ENCODE measurements at regions not wholly inside any gene's neighbourhood (a gene's known extent, or its start where the extent isn't known, plus 50 kb on each side); places are given as distances from the start of the nearest gene placed in this dataset.
"Not testable (repeated sequence)": the region's sequence is repeated elsewhere in the genome, so short reads cannot be mapped to it uniquely, and the experiment has no call there.

DNA sequence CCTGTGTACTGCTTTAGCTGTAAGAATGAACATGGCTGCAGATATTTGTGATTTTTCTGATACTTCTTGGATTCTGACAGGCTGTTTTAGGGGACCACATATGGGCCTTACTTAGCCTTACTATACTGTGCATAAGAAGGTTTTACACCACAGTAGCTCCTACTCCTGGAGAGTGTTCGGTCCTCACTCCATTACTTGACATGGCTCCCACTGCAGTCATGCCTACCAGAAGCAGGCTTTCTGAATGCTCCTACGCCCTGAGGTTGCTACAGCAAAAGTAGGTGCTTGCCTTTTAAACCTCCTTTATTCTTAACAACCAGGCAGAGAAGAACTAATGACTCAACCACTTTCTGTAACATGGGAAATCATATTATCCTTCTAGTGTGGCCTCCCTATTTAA, 125.2 kb upstream of the MAP2 start:
- Histone ChIP-seq H3K4me3 (no peak overlapping the region), H3K27me3 (no peaks in the 10 kb centered on the region), H3K9me3 (no peaks in the 10 kb centered on the region), H3K27ac (no peak overlapping the region), H3K4me1 (no peaks in the 10 kb centered on the region), H3K36me3 (ENCODE audit: low read depth, missing control alignments) (no peaks in the 10 kb centered on the region)
- no peak for DNase-seq
- 85 to 97% methylated on average over 2 of the region's 2 CpGs for WGBS, 2 donors
- TF ChIP-seq POLR2A (IDR thresholded peaks at IDR 0.05): no peak
- TF ChIP-seq, protein P1, sequence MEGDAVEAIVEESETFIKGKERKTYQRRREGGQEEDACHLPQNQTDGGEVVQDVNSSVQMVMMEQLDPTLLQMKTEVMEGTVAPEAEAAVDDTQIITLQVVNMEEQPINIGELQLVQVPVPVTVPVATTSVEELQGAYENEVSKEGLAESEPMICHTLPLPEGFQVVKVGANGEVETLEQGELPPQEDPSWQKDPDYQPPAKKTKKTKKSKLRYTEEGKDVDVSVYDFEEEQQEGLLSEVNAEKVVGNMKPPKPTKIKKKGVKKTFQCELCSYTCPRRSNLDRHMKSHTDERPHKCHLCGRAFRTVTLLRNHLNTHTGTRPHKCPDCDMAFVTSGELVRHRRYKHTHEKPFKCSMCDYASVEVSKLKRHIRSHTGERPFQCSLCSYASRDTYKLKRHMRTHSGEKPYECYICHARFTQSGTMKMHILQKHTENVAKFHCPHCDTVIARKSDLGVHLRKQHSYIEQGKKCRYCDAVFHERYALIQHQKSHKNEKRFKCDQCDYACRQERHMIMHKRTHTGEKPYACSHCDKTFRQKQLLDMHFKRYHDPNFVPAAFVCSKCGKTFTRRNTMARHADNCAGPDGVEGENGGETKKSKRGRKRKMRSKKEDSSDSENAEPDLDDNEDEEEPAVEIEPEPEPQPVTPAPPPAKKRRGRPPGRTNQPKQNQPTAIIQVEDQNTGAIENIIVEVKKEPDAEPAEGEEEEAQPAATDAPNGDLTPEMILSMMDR (IDR thresholded peaks at IDR 0.05): no peak
- intact Hi-C loops (cut with DNase I; ENCODE audit: low total_unique reads): no loop called here

DNA sequence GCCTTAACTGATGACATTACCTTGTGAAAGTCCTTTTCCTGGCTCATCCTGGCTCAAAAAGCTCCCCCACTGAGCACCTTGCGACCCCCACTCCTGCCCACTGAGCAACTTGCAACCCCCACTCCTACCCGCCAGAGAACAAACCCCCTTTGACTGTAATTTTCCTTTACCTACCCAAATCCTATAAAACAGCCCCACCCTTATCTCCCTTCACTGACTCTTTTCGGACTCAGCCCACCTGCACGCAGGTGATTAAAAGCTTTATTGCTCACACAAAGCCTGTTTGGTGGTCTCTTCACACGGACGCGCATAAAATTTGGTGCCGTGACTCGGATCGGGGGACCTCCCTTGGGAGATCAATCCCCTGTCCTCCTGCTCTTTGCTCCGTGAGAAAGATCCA, 124.4 kb upstream of the MAP2 start:
- intact Hi-C loops (cut with DNase I; ENCODE audit: low total_unique reads); H3K4me1 ChIP-seq; H3K4me3 ChIP-seq: not testable (repeated sequence)

DNA sequence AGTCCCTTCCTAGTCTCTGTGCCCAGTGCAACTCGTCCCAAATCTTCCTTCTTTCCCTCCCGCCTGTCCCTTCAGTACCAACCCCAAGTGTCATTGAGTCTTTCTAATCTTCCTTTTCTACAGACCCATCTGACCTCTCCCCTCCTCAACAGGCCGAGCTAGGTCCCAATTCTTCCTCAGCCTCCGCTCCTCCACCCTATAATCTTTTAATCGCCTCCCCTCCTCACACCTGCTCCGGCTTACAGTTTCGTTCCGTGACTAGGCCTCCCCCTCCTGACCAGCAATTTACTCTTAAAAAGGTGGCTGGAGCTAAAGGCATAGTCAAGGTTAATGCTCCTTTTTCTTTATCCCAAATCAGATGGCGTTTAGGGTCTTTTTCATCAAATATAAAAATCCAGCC, 123.1 kb upstream of the MAP2 start:
- intact Hi-C loops (cut with DNase I; ENCODE audit: low total_unique reads); H3K4me1 ChIP-seq; H3K36me3 ChIP-seq (ENCODE audit: low read depth, missing control alignments); H3K4me3 ChIP-seq; DNase-seq; H3K9me3 ChIP-seq; H3K27ac ChIP-seq; H3K27me3 ChIP-seq: not testable (repeated sequence)
- 92 to 93% methylated on average over 9 of the region's 9 CpGs for WGBS, 2 donors

More for the DNA sequence above, 124.4 kb upstream of the MAP2 start:
- DNase-seq; H3K9me3 ChIP-seq; H3K27me3 ChIP-seq; H3K27ac ChIP-seq; H3K36me3 ChIP-seq (ENCODE audit: low read depth, missing control alignments): not testable (repeated sequence)
- WGBS, 2 donors: 96% methylated on average over 9 to 11 of the region's 11 CpGs

DNA sequence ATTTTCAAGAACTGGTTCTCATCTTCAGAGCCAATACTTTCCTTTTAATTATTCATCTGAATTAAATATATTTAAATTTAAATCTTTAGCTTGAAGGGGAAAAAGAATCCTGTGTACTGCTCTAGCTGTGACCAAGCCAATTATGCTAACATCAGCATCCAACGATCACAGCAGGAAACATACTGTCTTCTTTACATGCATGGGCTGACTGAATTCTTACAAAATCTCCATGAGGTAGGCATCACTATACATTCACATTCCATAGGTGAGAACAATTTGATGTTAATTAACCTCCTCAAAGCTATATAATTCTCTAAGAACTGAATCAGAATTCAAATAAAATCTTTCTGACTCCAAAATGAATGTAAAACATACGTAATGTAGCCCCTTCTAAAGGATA, 118.8 kb upstream of the MAP2 start:
- no peaks in the 10 kb centered on the region for H3K27me3 ChIP-seq
- no peak for DNase-seq
- no peak for TF ChIP-seq POLR2A (IDR thresholded peaks at IDR 0.05)
- TF ChIP-seq, protein P1 (IDR thresholded peaks at IDR 0.05): no peak
- H3K27ac ChIP-seq: no peak overlapping the region
- no peak overlapping the region for H3K4me3 ChIP-seq
- no peaks in the 10 kb centered on the region for H3K36me3 ChIP-seq (ENCODE audit: low read depth, missing control alignments)
- no peaks in the 10 kb centered on the region for H3K4me1 ChIP-seq
- 67 to 73% methylated on average over 2 of the region's 2 CpGs for WGBS, 2 donors
- intact Hi-C loops (cut with DNase I; ENCODE audit: low total_unique reads): no loop called here
- no peaks in the 10 kb centered on the region for H3K9me3 ChIP-seq

DNA sequence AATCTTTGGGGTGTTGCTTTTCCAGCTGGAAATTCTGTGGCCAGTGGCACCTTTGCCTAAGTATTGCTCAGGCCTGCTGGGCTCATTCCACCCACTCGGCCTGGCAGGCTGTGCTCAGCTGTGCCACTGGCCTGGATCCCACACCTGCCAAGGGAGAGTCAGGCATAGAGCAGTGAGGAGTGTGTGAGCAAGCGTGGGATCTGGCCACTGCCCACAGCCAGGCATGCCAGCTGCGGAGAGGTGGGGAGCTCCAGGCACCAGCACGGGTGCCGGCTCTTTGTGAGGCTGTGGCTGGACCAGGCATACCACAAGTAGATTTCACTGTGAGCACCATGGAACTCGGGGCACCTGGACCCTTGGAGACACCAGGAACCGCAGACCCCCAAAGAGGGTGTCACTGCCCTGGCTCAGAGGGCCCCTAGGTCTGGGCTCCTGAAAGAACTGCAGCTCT, 118.1 kb upstream of the MAP2 start:
- Histone ChIP-seq H3K36me3 (ENCODE audit: low read depth, missing control alignments) (no peaks in the 10 kb centered on the region), H3K27me3 (no peaks in the 10 kb centered on the region), H3K4me1 (no peaks in the 10 kb centered on the region), H3K4me3 (no peak overlapping the region), H3K27ac (no peak overlapping the region), H3K9me3 (no peaks in the 10 kb centered on the region)
- WGBS, 2 donors: 80 to 85% methylated on average over 2 to 7 of the region's 7 CpGs
- intact Hi-C loops (cut with DNase I; ENCODE audit: low total_unique reads): no loop called here
- no peak for DNase-seq
- TF ChIP-seq, protein P1 (IDR thresholded peaks at IDR 0.05): no peak
- no peak for TF ChIP-seq POLR2A (IDR thresholded peaks at IDR 0.05)

DNA sequence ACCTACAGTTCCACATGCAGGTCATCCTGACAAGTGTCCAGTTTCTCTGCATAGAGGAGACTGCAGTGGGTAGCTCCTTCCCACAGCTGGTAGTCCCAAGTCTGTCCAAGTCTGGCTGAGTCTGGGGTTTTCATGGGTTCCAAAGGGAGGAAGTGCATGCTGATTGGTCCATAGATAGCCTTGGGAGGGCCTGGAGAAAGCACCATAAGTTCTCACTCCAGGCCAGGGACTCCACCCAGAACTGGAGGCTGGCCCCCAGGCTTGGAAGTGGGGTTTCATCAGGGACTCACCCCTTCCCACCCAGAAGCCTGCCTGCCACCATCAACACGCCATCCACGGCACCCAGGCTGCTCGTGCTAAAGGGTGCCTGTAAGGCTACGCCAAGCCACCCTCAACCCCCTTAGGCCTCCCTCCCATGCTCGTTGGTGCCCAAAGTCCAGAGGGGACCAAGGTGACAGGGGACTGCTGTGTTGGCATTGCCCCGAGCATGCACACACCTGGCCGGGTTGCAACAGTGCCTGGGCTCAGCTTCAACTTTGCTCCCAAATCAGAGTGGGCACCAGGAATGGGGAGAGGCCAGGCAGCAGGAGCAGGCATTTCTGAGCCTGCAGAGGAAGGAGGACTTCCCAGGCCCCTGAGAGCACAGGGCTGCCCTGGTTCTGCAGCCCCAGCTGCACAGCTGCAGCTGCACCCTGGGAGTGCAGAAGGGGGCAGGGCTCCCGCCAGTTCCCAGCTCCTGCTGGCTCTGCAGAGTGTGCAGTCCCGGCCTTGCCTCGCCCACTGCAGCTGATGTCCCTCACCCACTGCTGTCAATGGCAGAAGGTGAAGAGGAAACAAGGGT, 116.5 kb upstream of the MAP2 start:
- Histone ChIP-seq H3K27ac (no peak overlapping the region), H3K4me3 (no peak overlapping the region), H3K4me1 (no peaks in the 10 kb centered on the region), H3K36me3 (ENCODE audit: low read depth, missing control alignments) (no peaks in the 10 kb centered on the region), H3K27me3 (no peaks in the 10 kb centered on the region), H3K9me3 (no peaks in the 10 kb centered on the region)
- WGBS, 2 donors: 87 to 91% methylated on average over 10 of the region's 10 CpGs
- intact Hi-C loops (cut with DNase I; ENCODE audit: low total_unique reads): no loop called here
- no peak for TF ChIP-seq POLR2A (IDR thresholded peaks at IDR 0.05)
- TF ChIP-seq, protein P1 (IDR thresholded peaks at IDR 0.05): no peak
- DNase-seq: no peak
